HCT116 (cell line): ENCODE measurements at regions not wholly inside any gene's neighbourhood (a gene's known extent, or its start where the extent isn't known, plus 50 kb on each side); places are given as distances from the start of the nearest gene placed in this dataset.
"Not testable (repeated sequence)": the region's sequence is repeated elsewhere in the genome, so short reads cannot be mapped to it uniquely, and the experiment has no call there.

Source experiments
- ATAC-seq: fragments of 200-7000 bp; cut with Tn5 transposase; 2 replicates; pipeline ENCODE4 v1.9.1; 2020; ENCODE audit warnings: mild to moderate bottlenecking, moderate library complexity
- BruUV-seq: library from RNA; stranded (reverse); fragments of 400-500 nt; replicated peaks from 2 replicates; lab custom pipeline; 2021; lab: Mats Ljungman, UMichigan
- CTCF ChIA-PET: fragments of 300-600 bp; sonication (Branson Sonifier 250); formaldehyde crosslinking; loops from one replicate; lab custom pipeline; 2021; ENCODE audit warnings: antibody characterized with exemption; lab: Charles Lee
- POLR2A ChIA-PET: fragments of 300-600, 350-600 bp; sonication (Branson Sonifier 250); formaldehyde crosslinking; loops from one replicate; lab custom pipeline; 2021; ENCODE audit warnings: antibody characterized with exemption; lab: Charles Lee
- RAD21 ChIA-PET, 2 experiments: fragments of 300-600 bp; sonication (Branson Sonifier 250); formaldehyde crosslinking; loops; one replicate each; lab custom pipeline; 2023; ENCODE audit warnings: low total read pairs in 2 of 2; ENCODE audit not compliant: uncharacterized antibody in 2 of 2, unreplicated experiment in 2 of 2, low non-redundant PET in 1 of 2; lab: Charles Lee
- DNase-seq: peaks from one replicate; pipeline ENCODE4 v3.0.0-alpha.2; 2010; ENCODE audit warnings: low read depth, low spot score
- H2AFZ ChIP-seq: fragments of 200-600 bp; shearing (Covaris generic), sonication (generic); 2 replicates; pipeline ENCODE4 v1.6.1; 2017; ENCODE audit warnings: low read depth, mixed run types, mixed read lengths, antibody characterized with exemption, low read length; ENCODE audit not compliant: poor library complexity, severe bottlenecking
- H3K27ac ChIP-seq: 2 replicates; pipeline ENCODE4 v1.5.1; 2012; ENCODE audit warnings: low read depth, low read length
- H3K27me3 ChIP-seq: fragments of 200-600 bp; sonication (generic); 2 replicates; pipeline ENCODE4 v1.6.1; 2016; ENCODE audit warnings: mixed run types, low read length, mixed read lengths; ENCODE audit not compliant: insufficient read depth
- H3K36me3 ChIP-seq, 2 experiments: fragments of 200-500 bp in 1 of 2; fragments of 200-600 bp in 1 of 2; sonication (Bioruptor generic) in 1 of 2; sonication (generic) in 1 of 2; 2 replicates each; pipeline versions ENCODE4 v1.5.1 to v1.6.1; 2014 to 2016; ENCODE audit warnings: low read length in 2 of 2, inconsistent platforms in 1 of 2, mixed read lengths in 1 of 2, mixed run types in 1 of 2; ENCODE audit not compliant: insufficient read depth in 2 of 2, control insufficient read depth in 1 of 2
- H3K4me1 ChIP-seq, 2 experiments: fragments of 200-600 bp in 1 of 2; sonication (generic) in 1 of 2; 2 replicates each; pipeline versions ENCODE4 v1.5.1 to v1.6.1; 2012 to 2017; ENCODE audit warnings: low read length in 2 of 2, inconsistent platforms in 1 of 2, mild to moderate bottlenecking in 1 of 2, mixed read lengths in 1 of 2, mixed run types in 1 of 2, moderate library complexity in 1 of 2; ENCODE audit not compliant: insufficient read depth in 2 of 2, control insufficient read depth in 1 of 2
- H3K4me2 ChIP-seq: fragments of 200-600 bp; sonication (generic); 2 replicates; pipeline ENCODE4 v1.6.1; 2017; ENCODE audit warnings: mixed run types, low read length, mixed read lengths
- H3K4me3 ChIP-seq, 2 experiments: fragments of 200-600 bp in 1 of 2; sonication (generic) in 1 of 2; replicated peaks in 1 of 2; 2 replicates each; pipeline ENCODE4 v1.5.1; 2011 to 2016; ENCODE audit warnings: low read length in 2 of 2, control low read depth in 1 of 2, low read depth in 1 of 2, mild to moderate bottlenecking in 1 of 2, mixed read lengths in 1 of 2, mixed run types in 1 of 2
- H3K79me2 ChIP-seq: fragments of 200-600 bp; sonication (generic); 2 replicates; pipeline ENCODE4 v1.6.1; 2017; ENCODE audit warnings: mild to moderate bottlenecking, mixed run types, low read length, moderate library complexity, mixed read lengths; ENCODE audit not compliant: insufficient read depth
- H3K9ac ChIP-seq: fragments of 200-600 bp; sonication (generic); 2 replicates; pipeline ENCODE4 v1.6.1; 2016; ENCODE audit warnings: low read length, mixed read lengths
- H3K9me2 ChIP-seq: fragments of 200-600 bp; sonication (generic), shearing (Covaris generic); 2 replicates; pipeline ENCODE4 v1.6.1; 2017; ENCODE audit warnings: mixed run types, mild to moderate bottlenecking, moderate library complexity; ENCODE audit not compliant: insufficient read depth
- H3K9me3 ChIP-seq, 2 experiments: fragments of 200-500 bp in 1 of 2; fragments of 200-600 bp in 1 of 2; sonication (Bioruptor generic) in 1 of 2; sonication (generic) in 1 of 2; 2 replicates each; pipeline ENCODE4 v1.6.1; 2014 to 2017; ENCODE audit warnings: low read length in 2 of 2, mixed read lengths in 2 of 2, inconsistent platforms in 1 of 2, low read depth in 1 of 2, mild to moderate bottlenecking in 1 of 2, mixed run types in 1 of 2, moderate library complexity in 1 of 2; ENCODE audit not compliant: control insufficient read depth in 1 of 2, insufficient read depth in 1 of 2
- H4K20me1 ChIP-seq: fragments of 200-600 bp; sonication (generic), shearing (Covaris generic); 2 replicates; pipeline ENCODE4 v1.6.1; 2017; ENCODE audit warnings: mixed run types, mild to moderate bottlenecking, moderate library complexity; ENCODE audit not compliant: insufficient read depth
- ATF3 ChIP-seq: IDR thresholded peaks from 2 replicates; pipeline ENCODE4 v1.6.1; 2012
- CTCF ChIP-seq, 3 experiments: fragments of 200-600 bp in 1 of 3; sonication (generic) in 1 of 3; IDR thresholded peaks in 2 of 3; conservative IDR thresholded peaks in 1 of 3; 2 replicates each; pipeline ENCODE4 v1.5.1; 2012 to 2017; ENCODE audit warnings: low read depth in 2 of 3, low read length in 2 of 3, antibody characterized with exemption in 1 of 3, borderline replicate concordance in 1 of 3, control low read depth in 1 of 3, mild to moderate bottlenecking in 1 of 3, mixed read lengths in 1 of 3, mixed run types in 1 of 3, moderate library complexity in 1 of 3; ENCODE audit not compliant: insufficient read depth in 1 of 3
- MAX ChIP-seq: IDR thresholded peaks from 2 replicates; pipeline ENCODE4 v1.6.1; 2012
- POLR2A ChIP-seq: IDR thresholded peaks from 2 replicates; pipeline ENCODE4 v1.7.0; 2011; ENCODE audit warnings: borderline replicate concordance; ENCODE audit not compliant: insufficient read depth, insufficient read length; ENCODE audit errors: extremely low read depth
- SP1 ChIP-seq: IDR thresholded peaks from 2 replicates; pipeline ENCODE4 v1.6.1; 2012; ENCODE audit warnings: low read depth
- SRF ChIP-seq: IDR thresholded peaks from 2 replicates; pipeline ENCODE4 v1.6.1; 2012; ENCODE audit warnings: low read depth
- intact Hi-C: fragments of 100-400 bp; cut with micrococcal nuclease; formaldehyde crosslinking; loops from 2 replicates; pipeline ENCODE4 v1.10.0; 2022

- Histone ChIP-seq H4K20me1 (no peaks in the 10 kb centered on the region), H3K4me2 (no peak overlapping the region), H3K36me3 (no peaks in the 10 kb centered on the region), H3K79me2 (no peaks in the 10 kb centered on the region), H3K9me3 (no peaks in the 10 kb centered on the region), H3K4me1 (peaks cover 3 to 14% of the 10 kb centered on the region in 2 experiments; a peak in 3 of 4 replicates), H3K4me3 (no peak overlapping the region), H3K9ac (no peak overlapping the region), H3K27ac (no peak overlapping the region), H3K9me2 (no peaks in the 10 kb centered on the region), H3K27me3 (peaks cover 23% of the 10 kb centered on the region), H2AFZ (no peak overlapping the region)
- no peak for TF ChIP-seq MAX
- TF ChIP-seq ATF3 = no peak
- TF ChIP-seq SP1 = no peak
- TF ChIP-seq SRF = no peak
- no peak for TF ChIP-seq POLR2A
- TF ChIP-seq CTCF (IDR thresholded peaks at IDR 0.05 in 2 of 3, conservative IDR thresholded peaks at IDR 0.05 in 1 of 3; ENCODE audit: borderline replicate concordance in 1 of 3, insufficient read depth in 1 of 3, low read depth in 2 of 3, low read length in 2 of 3) = no peak
- ATAC-seq (no peak), DNase-seq (no peak)
- intact Hi-C loops = loop anchor here (5.0 kb wide), 2 partner anchors 138 to 553 kb away; partner anchors contain the start of gene ZNF618
- ChIA-PET POLR2A (no interaction called here), CTCF (interaction anchor here (2.0 kb wide), 1 partner anchor 308 kb away, joined by 15 read pairs; no protein-coding TSS in a partner anchor), RAD21 (no interaction called here)
- BruUV-seq = no TSS peak
These were observed 137.1 kb upstream of the ZNF618 start for GRCh38 chr9:113738893-113739604.

- H3K27me3 ChIP-seq = peaks cover 31% of the 10 kb centered on the region
- H3K4me1 ChIP-seq = peaks cover 3 to 14% of the 10 kb centered on the region in 2 experiments; a peak in 3 of 4 replicates
- DNase-seq, RAD21 ChIA-PET, ATAC-seq, H3K9me2 ChIP-seq, H3K9ac ChIP-seq, H2AFZ ChIP-seq, POLR2A ChIA-PET, H3K4me2 ChIP-seq, H4K20me1 ChIP-seq, CTCF ChIA-PET, H3K36me3 ChIP-seq, H3K27ac ChIP-seq, H3K9me3 ChIP-seq, BruUV-seq, H3K79me2 ChIP-seq, H3K4me3 ChIP-seq: not testable (repeated sequence)
- intact Hi-C loops = loop anchor here (5.0 kb wide), 2 partner anchors 137 to 552 kb away; partner anchors contain the start of gene ZNF618
These were observed 136.3 kb upstream of the ZNF618 start for GRCh38 chr9:113739605-113740507.
